Nephron (organoid): ENCODE measurements at regions not wholly inside any gene's neighbourhood (a gene's known extent, or its start where the extent isn't known, plus 50 kb on each side); places are given as distances from the start of the nearest gene placed in this dataset.

ENCODE experiments used
- H3K27ac Mint-ChIP-seq, 3 experiments: 2 replicates each; pipeline ENCODE4 v1.8.0; 2020; ENCODE audit warnings: mixed read lengths in 3 of 3, mild to moderate bottlenecking in 2 of 3, moderate library complexity in 1 of 3
- H3K27me3 Mint-ChIP-seq: 2 replicates; pipeline ENCODE4 v1.8.0; 2021; ENCODE audit warnings: low read depth, mild to moderate bottlenecking, moderate library complexity, mixed read lengths
- H3K36me3 Mint-ChIP-seq: 2 replicates; pipeline ENCODE4 v1.8.0; 2020; ENCODE audit warnings: low read depth, mixed read lengths
- H3K4me1 Mint-ChIP-seq: 2 replicates; pipeline ENCODE4 v1.8.0; 2020; ENCODE audit warnings: mixed read lengths
- H3K4me3 Mint-ChIP-seq, 3 experiments: 2 replicates each; pipeline ENCODE4 v1.8.0; 2020; ENCODE audit warnings: mild to moderate bottlenecking in 3 of 3, mixed read lengths in 3 of 3, moderate library complexity in 2 of 3
- H3K9me3 Mint-ChIP-seq: 2 replicates; pipeline ENCODE4 v1.8.0; 2020; ENCODE audit warnings: mixed read lengths
- TF ChIP-seq, protein P1 (sequence below), 3 experiments: fragments of 200-600 bp; sonication (generic); IDR thresholded peaks; one replicate each; pipeline ENCODE4 v1.5.0; 2021; ENCODE audit warnings: antibody characterized with exemption in 3 of 3; ENCODE audit not compliant: unreplicated experiment in 3 of 3

DNA sequence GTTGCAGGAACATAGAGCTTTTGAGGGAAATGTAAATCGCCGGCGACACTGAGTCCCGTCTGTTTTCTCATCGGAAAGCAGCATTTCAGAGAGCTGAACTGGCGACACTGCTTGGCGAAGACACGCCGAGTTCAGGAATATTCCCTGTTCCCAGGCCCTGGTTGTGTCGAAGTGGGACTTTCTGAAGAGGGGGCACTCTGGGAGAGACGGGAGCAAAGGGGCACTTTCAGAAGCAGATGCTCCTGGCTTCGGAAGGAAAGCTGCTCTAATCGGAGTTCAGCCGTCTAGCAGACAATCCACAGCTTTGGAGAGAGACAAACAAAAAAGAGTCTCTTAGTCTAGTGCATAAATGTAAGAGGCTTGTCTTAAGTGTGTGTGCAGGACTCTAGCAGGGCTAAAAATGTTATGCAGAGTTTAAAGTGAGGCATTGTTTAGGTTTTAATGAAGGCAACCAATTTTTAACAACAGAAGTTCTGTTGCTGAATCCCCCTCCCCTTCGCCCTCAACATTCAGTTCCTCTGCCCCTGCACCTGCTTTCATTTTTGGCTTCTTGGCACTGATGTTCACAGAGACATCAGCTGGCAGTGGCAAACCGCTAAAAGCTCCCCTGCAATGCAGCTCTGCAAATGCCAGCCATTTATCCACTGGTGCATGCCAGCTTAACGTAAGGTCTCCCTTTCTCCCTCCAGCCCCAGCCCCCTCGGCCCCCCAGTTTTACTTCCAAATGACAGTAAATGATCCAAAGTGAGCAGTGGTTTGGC, 289.5 kb upstream of the MPDZ start:
- no peaks in the 10 kb centered on the region for H3K27me3 Mint-ChIP-seq
- no peaks in the 10 kb centered on the region for H3K9me3 Mint-ChIP-seq
- H3K36me3 Mint-ChIP-seq = no peaks in the 10 kb centered on the region

DNA sequence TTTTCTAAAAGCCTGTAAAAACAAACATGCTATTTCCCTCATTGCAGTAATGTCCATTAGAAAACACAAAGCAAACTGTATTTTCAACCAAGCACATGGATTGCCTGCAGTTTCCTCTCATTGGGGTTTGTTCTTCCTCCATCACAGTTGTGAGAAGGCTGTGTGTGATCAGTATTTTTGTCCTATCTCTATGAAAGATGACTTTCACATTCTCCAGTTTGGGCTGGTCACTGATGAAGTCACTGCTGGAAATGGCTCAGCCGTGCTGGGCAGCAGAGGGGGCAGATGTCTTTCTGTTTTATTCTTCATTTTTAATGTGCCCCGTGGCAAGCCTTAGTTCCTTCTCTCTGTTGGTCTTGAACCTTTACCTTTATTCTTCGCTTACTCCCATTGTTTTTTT, 288.9 kb upstream of the MPDZ start:
- Mint-ChIP-seq H3K4me3 (peak overlapping the region; percentile 40 to 62 (median 52)), H3K9me3 (no peaks in the 10 kb centered on the region), H3K4me1 (peaks cover 40% of the 10 kb centered on the region), H3K27me3 (no peaks in the 10 kb centered on the region), H3K36me3 (no peaks in the 10 kb centered on the region), H3K27ac (peak overlapping the region; percentile 75 to 95 (median 93))
- TF ChIP-seq, protein P1, sequence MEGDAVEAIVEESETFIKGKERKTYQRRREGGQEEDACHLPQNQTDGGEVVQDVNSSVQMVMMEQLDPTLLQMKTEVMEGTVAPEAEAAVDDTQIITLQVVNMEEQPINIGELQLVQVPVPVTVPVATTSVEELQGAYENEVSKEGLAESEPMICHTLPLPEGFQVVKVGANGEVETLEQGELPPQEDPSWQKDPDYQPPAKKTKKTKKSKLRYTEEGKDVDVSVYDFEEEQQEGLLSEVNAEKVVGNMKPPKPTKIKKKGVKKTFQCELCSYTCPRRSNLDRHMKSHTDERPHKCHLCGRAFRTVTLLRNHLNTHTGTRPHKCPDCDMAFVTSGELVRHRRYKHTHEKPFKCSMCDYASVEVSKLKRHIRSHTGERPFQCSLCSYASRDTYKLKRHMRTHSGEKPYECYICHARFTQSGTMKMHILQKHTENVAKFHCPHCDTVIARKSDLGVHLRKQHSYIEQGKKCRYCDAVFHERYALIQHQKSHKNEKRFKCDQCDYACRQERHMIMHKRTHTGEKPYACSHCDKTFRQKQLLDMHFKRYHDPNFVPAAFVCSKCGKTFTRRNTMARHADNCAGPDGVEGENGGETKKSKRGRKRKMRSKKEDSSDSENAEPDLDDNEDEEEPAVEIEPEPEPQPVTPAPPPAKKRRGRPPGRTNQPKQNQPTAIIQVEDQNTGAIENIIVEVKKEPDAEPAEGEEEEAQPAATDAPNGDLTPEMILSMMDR (IDR thresholded peaks at IDR 0.05; ENCODE audit: unreplicated experiment in 3 of 3) = no peak

More for the DNA sequence above, 289.5 kb upstream of the MPDZ start:
- TF ChIP-seq, protein P1 (IDR thresholded peaks at IDR 0.05; ENCODE audit: unreplicated experiment in 3 of 3) = no peak
- H3K4me3 Mint-ChIP-seq = peak overlapping the region; percentile 40 to 62 (median 52)
- H3K4me1 Mint-ChIP-seq = peaks cover 40% of the 10 kb centered on the region
- H3K27ac Mint-ChIP-seq = peak overlapping the region; percentile 75 to 95 (median 93)

DNA sequence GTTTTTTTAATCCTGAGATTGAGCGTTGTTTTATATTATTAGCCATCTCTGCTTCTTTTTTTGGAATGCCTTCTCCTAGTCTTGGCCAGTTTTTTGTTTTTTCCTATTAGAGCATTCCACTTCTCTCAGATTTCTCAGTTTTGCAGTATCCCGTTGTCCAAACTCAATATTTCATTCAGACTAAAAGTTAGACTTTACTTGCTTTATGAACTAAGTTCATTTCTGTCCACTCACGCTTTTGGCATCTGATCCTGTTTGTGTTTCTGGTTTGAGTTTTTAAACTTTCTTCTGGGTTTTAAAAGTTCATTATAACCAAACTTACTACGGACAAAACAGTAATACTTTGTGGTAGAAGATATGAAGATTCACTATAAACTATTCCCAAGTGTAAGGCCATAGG, 288.3 kb upstream of the MPDZ start:
- peak overlapping the region; percentile 75 to 95 (median 93) for H3K27ac Mint-ChIP-seq
- no peaks in the 10 kb centered on the region for H3K36me3 Mint-ChIP-seq
- peak overlapping the region in 1 of 3 experiments; percentile 2 for H3K4me3 Mint-ChIP-seq
- H3K4me1 Mint-ChIP-seq = peaks cover 42% of the 10 kb centered on the region
- H3K9me3 Mint-ChIP-seq = no peaks in the 10 kb centered on the region
- no peaks in the 10 kb centered on the region for H3K27me3 Mint-ChIP-seq
- TF ChIP-seq, protein P1 (IDR thresholded peaks at IDR 0.05; ENCODE audit: unreplicated experiment in 3 of 3) = no peak

DNA sequence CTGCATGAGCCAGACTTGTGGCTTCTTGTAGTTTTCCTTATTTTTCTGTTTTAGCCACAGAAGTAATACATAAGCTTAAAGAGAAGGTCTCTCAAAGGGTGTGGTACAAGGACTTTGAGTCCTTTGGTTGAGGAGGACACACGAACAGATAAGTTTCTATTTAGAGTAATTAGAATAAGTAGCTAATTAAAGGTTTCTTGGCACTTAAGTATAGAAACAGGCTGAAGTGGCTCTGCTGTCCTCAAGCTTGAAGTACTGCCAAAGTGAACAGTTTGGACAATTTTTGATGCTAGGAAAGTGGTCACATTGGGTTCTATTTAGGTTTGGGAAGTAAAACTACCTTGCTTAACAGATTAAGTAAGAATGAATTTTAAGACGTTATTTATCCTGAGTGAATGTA, 278.3 kb upstream of the MPDZ start:
- Mint-ChIP-seq H3K27ac (peak overlapping the region in 1 of 3 experiments; percentile 71), H3K36me3 (no peaks in the 10 kb centered on the region), H3K4me3 (no peak overlapping the region), H3K4me1 (peaks cover 32% of the 10 kb centered on the region), H3K9me3 (peaks cover 3% of the 10 kb centered on the region), H3K27me3 (no peaks in the 10 kb centered on the region)
- TF ChIP-seq, protein P1 (IDR thresholded peaks at IDR 0.05; ENCODE audit: unreplicated experiment in 3 of 3) = no peak

DNA sequence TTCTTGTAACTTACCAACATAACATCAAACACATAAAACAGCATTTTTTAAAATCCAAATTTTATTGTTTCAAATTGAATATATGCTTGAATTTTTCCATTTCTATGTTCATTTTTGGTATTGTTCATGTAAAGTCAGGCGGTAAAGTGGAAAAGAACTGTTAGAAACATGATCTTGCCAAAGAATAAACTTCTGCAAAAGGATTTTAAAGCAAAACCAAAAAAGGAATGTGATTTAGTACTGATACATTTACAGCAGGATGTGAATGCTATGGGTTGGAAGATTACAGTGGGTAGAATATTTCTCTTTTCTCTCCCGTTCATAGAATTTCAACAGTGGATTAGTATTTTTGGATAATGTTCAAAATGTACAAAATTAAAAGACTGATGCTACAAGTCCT, 277.2 kb upstream of the MPDZ start:
- peaks cover 6% of the 10 kb centered on the region for H3K9me3 Mint-ChIP-seq
- H3K4me3 Mint-ChIP-seq = peak overlapping the region in 1 of 3 experiments; percentile 23
- H3K4me1 Mint-ChIP-seq = peaks cover 25% of the 10 kb centered on the region
- TF ChIP-seq, protein P1 (IDR thresholded peaks at IDR 0.05; ENCODE audit: unreplicated experiment in 3 of 3) = no peak
- H3K36me3 Mint-ChIP-seq = no peaks in the 10 kb centered on the region
- H3K27ac Mint-ChIP-seq = peak overlapping the region; percentile 46 to 71 (median 69)
- no peaks in the 10 kb centered on the region for H3K27me3 Mint-ChIP-seq
